HepG2 (cell line): ENCODE measurements at regions not wholly inside any gene's neighbourhood (a gene's known extent, or its start where the extent isn't known, plus 50 kb on each side); places are given as distances from the start of the nearest gene placed in this dataset.
A peak's percentile ranks its signal among the peaks of the same experiment; 100 is the strongest.

Experiments used
- ATF6 ChIP-seq: sonication (generic); formaldehyde crosslinking; conservative IDR thresholded peaks from 2 replicates; pipeline ENCODE4 v1.4.0; 2020; ENCODE audit warnings: missing genetic modification reagents
- CEBPB ChIP-seq: IDR thresholded peaks from 2 replicates; pipeline ENCODE4 v1.6.1; 2011; ENCODE audit warnings: low read depth, low read length, improper control_type of control experiment, borderline replicate concordance
- E2F1 ChIP-seq: sonication (generic); formaldehyde crosslinking; IDR thresholded peaks from 2 replicates; pipeline ENCODE4 v1.5.0; 2020; ENCODE audit warnings: missing genetic modification reagents
- HOXA5 ChIP-seq: sonication (generic); formaldehyde crosslinking; IDR thresholded peaks from 2 replicates; pipeline ENCODE4 v1.4.0; 2020; ENCODE audit warnings: missing genetic modification reagents
- RERE ChIP-seq: IDR thresholded peaks from 2 replicates; pipeline ENCODE4 v1.6.1; 2016; ENCODE audit warnings: low read depth, missing genetic modification reagents, missing compliant biosample characterization
- RXRA ChIP-seq: sonication (generic); formaldehyde crosslinking; IDR thresholded peaks from 2 replicates; pipeline ENCODE4 v1.5.1; 2020; ENCODE audit warnings: missing genetic modification reagents
- ZNF280D ChIP-seq: sonication (generic); formaldehyde crosslinking; IDR thresholded peaks from 2 replicates; pipeline ENCODE4 v1.5.1; 2020; ENCODE audit warnings: mild to moderate bottlenecking, missing genetic modification reagents
- ZNF501 ChIP-seq: sonication (generic); formaldehyde crosslinking; IDR thresholded peaks from 2 replicates; pipeline ENCODE4 v1.5.1; 2020; ENCODE audit warnings: mild to moderate bottlenecking, moderate library complexity, missing genetic modification reagents
- ZNF512 ChIP-seq: sonication (generic); formaldehyde crosslinking; IDR thresholded peaks from 2 replicates; pipeline ENCODE4 v1.4.0; 2020; ENCODE audit warnings: mild to moderate bottlenecking, missing genetic modification reagents
- ZNF720 ChIP-seq: sonication (generic); formaldehyde crosslinking; IDR thresholded peaks from 2 replicates; pipeline ENCODE4 v1.4.0; 2020; ENCODE audit warnings: missing genetic modification reagents

- TF ChIP-seq RERE (CRISPR knock-in tag) (no peak), E2F1 (CRISPR knock-in tag) (no peak), HOXA5 (no peak), ZNF720 (CRISPR knock-in tag) (no peak), ZNF512 (no peak), CEBPB (no peak), ZNF280D (CRISPR knock-in tag) (0 out of 2 replicates have a peak, but pooled peaks have one; percentile 30), ATF6 (CRISPR knock-in tag) (no peak), ZNF501 (peak; percentile 18; the same call in 1 of the 2 replicates), RXRA (no peak)
Observed at GRCh38 chr2:234841321-234842015, 110.3 kb upstream of the SH3BP4 start (continued).
